ENCODE measurements at regions not wholly inside any gene's neighbourhood (a gene's known extent, or its start where the extent isn't known, plus 50 kb on each side); places are given as distances from the start of the nearest gene placed in this dataset.
"Not testable (repeated sequence)": the region's sequence is repeated elsewhere in the genome, so short reads cannot be mapped to it uniquely, and the experiment has no call there.

GRCh38 chr10:15954188-15954587, 93.9 kb upstream of the MINDY3 start (continued):
- no peak for TF ChIP-seq TSHZ2 (CRISPR knock-in tag; IDR thresholded peaks at IDR 0.05)

GRCh38 chr10:15960277-15960676, 100.0 kb upstream of the MINDY3 start:
- TF ChIP-seq RARB (CRISPR knock-in tag; IDR thresholded peaks at IDR 0.05): no peak
- no peak for TF ChIP-seq ZFP3 (CRISPR knock-in tag; IDR thresholded peaks at IDR 0.05)
- no peak for TF ChIP-seq ZNF70 (CRISPR knock-in tag; IDR thresholded peaks at IDR 0.05)
- TF ChIP-seq ZNF8 (CRISPR knock-in tag; IDR thresholded peaks at IDR 0.05): no peak
- no peak for TF ChIP-seq POU6F1 (CRISPR knock-in tag; IDR thresholded peaks at IDR 0.05; ENCODE audit: borderline replicate concordance, low read depth)
- no peak for TF ChIP-seq CSDC2 (CRISPR knock-in tag; IDR thresholded peaks at IDR 0.05)
- TF ChIP-seq GLIS3 (CRISPR knock-in tag; IDR thresholded peaks at IDR 0.05): no peak
- TF ChIP-seq CSRNP3 (CRISPR knock-in tag; IDR thresholded peaks at IDR 0.05): no peak
- TF ChIP-seq ZFP30 (CRISPR knock-in tag; IDR thresholded peaks at IDR 0.05): no peak
- TF ChIP-seq ISL1 (CRISPR knock-in tag; IDR thresholded peaks at IDR 0.05): no peak
- TF ChIP-seq CREB5 (CRISPR knock-in tag; IDR thresholded peaks at IDR 0.05; ENCODE audit: low read depth): no peak
- no peak for TF ChIP-seq PATZ1 (CRISPR knock-in tag; IDR thresholded peaks at IDR 0.05; ENCODE audit: borderline replicate concordance)
- no peak for ATAC-seq

- not testable (repeated sequence) for ATAC-seq
Observed at GRCh38 chr10:15972736-15973135, 112.4 kb upstream of the MINDY3 start.

GRCh38 chr10:15985690-15986089, 125.4 kb upstream of the MINDY3 start:
- no peak for ATAC-seq
- no peak for TF ChIP-seq TOX (CRISPR knock-in tag; IDR thresholded peaks at IDR 0.05; ENCODE audit: borderline replicate concordance)
- TF ChIP-seq TSHZ2 (CRISPR knock-in tag; IDR thresholded peaks at IDR 0.05): no peak
- TF ChIP-seq BACH2 (CRISPR knock-in tag; IDR thresholded peaks at IDR 0.05; ENCODE audit: borderline replicate concordance): no peak
- TF ChIP-seq TCF4 (CRISPR knock-in tag; IDR thresholded peaks at IDR 0.05; ENCODE audit: borderline replicate concordance): no peak
- TF ChIP-seq ZFP30 (CRISPR knock-in tag; IDR thresholded peaks at IDR 0.05): no peak
- no peak for TF ChIP-seq CREB5 (CRISPR knock-in tag; IDR thresholded peaks at IDR 0.05; ENCODE audit: low read depth)
- no peak for TF ChIP-seq ZFP3 (CRISPR knock-in tag; IDR thresholded peaks at IDR 0.05)
- TF ChIP-seq POU6F1 (CRISPR knock-in tag; IDR thresholded peaks at IDR 0.05; ENCODE audit: borderline replicate concordance, low read depth): no peak
- TF ChIP-seq PATZ1 (CRISPR knock-in tag; IDR thresholded peaks at IDR 0.05; ENCODE audit: borderline replicate concordance): no peak
- no peak for TF ChIP-seq PPARA (CRISPR knock-in tag; IDR thresholded peaks at IDR 0.05; ENCODE audit: borderline replicate concordance)
- TF ChIP-seq RARB (CRISPR knock-in tag; IDR thresholded peaks at IDR 0.05): no peak
- no peak for TF ChIP-seq ZNF565 (CRISPR knock-in tag; conservative IDR thresholded peaks at IDR 0.05; ENCODE audit: low read depth)
